ENCODE measurements at regions not wholly inside any gene's neighbourhood (a gene's known extent, or its start where the extent isn't known, plus 50 kb on each side); places are given as distances from the start of the nearest gene placed in this dataset.
"Not testable (repeated sequence)": the region's sequence is repeated elsewhere in the genome, so short reads cannot be mapped to it uniquely, and the experiment has no call there.

- ATAC-seq: no peak
- no peak for DNase-seq
- peaks cover 31% of the 10 kb centered on the region for H3K27me3 Mint-ChIP-seq
- H3K27ac Mint-ChIP-seq: no peak overlapping the region
- H3K4me3 Mint-ChIP-seq: no peak overlapping the region
- H3K9me3 Mint-ChIP-seq: no peaks in the 10 kb centered on the region
- H3K4me1 Mint-ChIP-seq: no peaks in the 10 kb centered on the region
Measured at GRCh38 chr15:79610021-79610420, 177.9 kb downstream of the MINAR1 start.

DNA sequence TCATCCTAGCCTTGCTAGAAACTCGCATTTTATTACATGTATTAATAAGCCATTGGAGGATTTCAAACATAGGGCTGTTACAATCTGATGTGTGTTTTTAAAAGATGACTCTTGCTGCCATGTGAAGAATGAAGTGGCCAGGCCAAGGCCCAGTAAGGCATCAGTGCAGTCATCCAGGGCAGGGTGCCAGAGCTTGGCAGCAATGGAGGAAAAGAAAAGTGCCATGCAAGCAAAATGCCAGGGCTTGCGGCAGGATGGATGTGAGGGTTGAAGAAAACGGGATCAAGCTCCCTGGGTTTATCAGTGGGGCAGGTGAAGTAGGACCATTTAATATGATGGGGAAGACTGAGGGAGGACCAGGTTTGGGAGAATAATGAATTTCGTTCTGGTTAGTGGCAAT lies 183.6 kb downstream of the MINAR1 start:
- no peak for DNase-seq
- no peaks in the 10 kb centered on the region for H3K9me3 Mint-ChIP-seq
- H3K4me1 Mint-ChIP-seq: no peaks in the 10 kb centered on the region
- peaks cover 11% of the 10 kb centered on the region for H3K27me3 Mint-ChIP-seq
- no peak for ATAC-seq
- H3K27ac Mint-ChIP-seq: no peak overlapping the region
- no peak overlapping the region for H3K4me3 Mint-ChIP-seq

DNA sequence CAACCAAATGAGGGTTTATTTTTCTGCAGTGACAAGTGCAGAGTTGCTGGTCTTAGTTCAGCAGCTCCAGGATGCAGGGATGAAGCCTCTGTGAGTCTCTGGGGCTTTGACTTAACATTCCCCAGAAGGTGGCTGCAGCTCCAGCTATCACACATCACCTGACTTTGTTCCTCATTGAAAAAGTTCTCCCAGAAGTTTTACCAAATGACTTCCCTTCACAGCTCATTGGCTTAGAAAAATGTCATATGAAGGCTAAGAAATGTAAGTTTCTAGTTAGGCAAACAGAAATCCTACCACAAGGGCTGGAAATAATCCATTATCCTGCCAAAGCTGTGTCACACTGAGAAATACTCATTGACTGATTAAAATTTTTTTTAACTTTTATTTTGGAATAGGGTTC lies 184.9 kb downstream of the MINAR1 start:
- H3K27me3 Mint-ChIP-seq: peaks cover 25% of the 10 kb centered on the region
- no peak for DNase-seq
- no peak overlapping the region for H3K27ac Mint-ChIP-seq
- no peak overlapping the region for H3K4me3 Mint-ChIP-seq
- no peaks in the 10 kb centered on the region for H3K4me1 Mint-ChIP-seq
- no peak for ATAC-seq
- H3K9me3 Mint-ChIP-seq: no peaks in the 10 kb centered on the region

- Mint-ChIP-seq H3K27me3 (peaks cover 39% of the 10 kb centered on the region), H3K9me3 (no peaks in the 10 kb centered on the region), H3K27ac (no peak overlapping the region), H3K4me3 (no peak overlapping the region), H3K4me1 (no peaks in the 10 kb centered on the region)
- DNase-seq (no peak), ATAC-seq (no peak)
Measured at GRCh38 chr15:79620112-79620857, 188.1 kb downstream of the MINAR1 start.

- ATAC-seq, H3K9me3 Mint-ChIP-seq, DNase-seq, H3K4me3 Mint-ChIP-seq, H3K27ac Mint-ChIP-seq, H3K4me1 Mint-ChIP-seq: not testable (repeated sequence)
- H3K27me3 Mint-ChIP-seq: peaks cover 44% of the 10 kb centered on the region
Measured at GRCh38 chr15:79621805-79622204, 189.7 kb downstream of the MINAR1 start.

DNA sequence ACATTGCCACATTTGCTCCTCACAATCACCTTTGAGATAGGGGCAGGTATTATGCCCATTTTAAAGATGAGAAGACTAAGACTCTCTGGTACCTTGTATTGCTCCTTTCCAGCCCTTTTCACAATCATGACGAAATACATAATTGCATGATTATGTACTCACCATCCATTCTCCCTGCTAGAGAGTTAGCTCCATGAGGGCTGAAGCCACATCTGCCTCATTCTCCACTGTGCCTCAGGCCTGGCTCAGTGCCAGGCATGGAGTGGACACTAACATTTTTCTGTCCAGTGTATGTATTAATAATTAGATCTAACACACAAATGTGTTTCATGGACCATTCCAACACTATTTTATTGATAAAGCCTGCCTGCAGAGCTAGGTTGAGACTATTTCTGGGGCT lies 191.4 kb downstream of the MINAR1 start:
- H3K4me1 Mint-ChIP-seq: no peaks in the 10 kb centered on the region
- no peak overlapping the region for H3K27ac Mint-ChIP-seq
- peaks cover 56% of the 10 kb centered on the region for H3K27me3 Mint-ChIP-seq
- H3K9me3 Mint-ChIP-seq: no peaks in the 10 kb centered on the region
- no peak for ATAC-seq
- DNase-seq: no peak
- no peak overlapping the region for H3K4me3 Mint-ChIP-seq

- peaks cover 40% of the 10 kb centered on the region for H3K27me3 Mint-ChIP-seq
- no peaks in the 10 kb centered on the region for H3K4me1 Mint-ChIP-seq
- ATAC-seq (no peak), DNase-seq (no peak)
- no peak overlapping the region for H3K27ac Mint-ChIP-seq
- H3K9me3 Mint-ChIP-seq: peaks cover 0 to 5% of the 10 kb centered on the region in 2 donors
- H3K4me3 Mint-ChIP-seq: no peak overlapping the region
Measured at GRCh38 chr15:79629687-79630086, 197.6 kb downstream of the MINAR1 start.

- ATAC-seq (no peak), DNase-seq (no peak)
- no peaks in the 10 kb centered on the region for H3K4me1 Mint-ChIP-seq
- no peak overlapping the region for H3K4me3 Mint-ChIP-seq
- peaks cover 39% of the 10 kb centered on the region for H3K27me3 Mint-ChIP-seq
- H3K27ac Mint-ChIP-seq: no peak overlapping the region
- peaks cover 0 to 5% of the 10 kb centered on the region in 2 donors for H3K9me3 Mint-ChIP-seq
Measured at GRCh38 chr15:79632457-79632856, 200.3 kb downstream of the MINAR1 start.

DNA sequence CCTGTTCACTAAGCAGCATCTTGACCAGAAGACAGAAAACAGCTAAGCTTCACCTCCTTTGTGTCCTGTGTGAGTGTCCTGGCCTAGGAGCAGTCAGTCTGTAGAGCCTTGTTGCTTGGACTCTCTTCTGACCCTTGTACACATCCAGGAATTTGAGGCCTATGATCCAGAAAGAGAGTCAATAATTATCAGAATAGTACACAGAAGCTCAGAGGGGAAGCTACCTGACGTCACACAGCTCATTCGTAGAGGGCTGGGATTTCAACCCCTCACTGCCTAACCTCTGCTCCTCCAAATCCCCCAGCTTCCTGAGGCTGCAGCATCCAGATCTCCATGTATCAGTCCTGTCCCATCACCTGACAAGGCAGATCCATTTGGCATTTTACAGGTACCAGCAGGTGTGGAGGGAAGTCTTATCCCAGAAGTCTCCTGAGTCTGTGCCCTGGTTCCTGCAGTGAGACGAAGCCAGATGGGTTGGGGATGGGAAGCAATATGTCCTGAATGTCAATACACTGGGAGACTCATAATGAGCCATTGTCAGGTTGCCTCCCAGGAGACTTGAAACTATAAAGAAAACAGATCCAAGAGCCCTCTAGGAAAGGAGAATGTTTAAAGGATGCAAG lies 203.1 kb downstream of the MINAR1 start:
- Mint-ChIP-seq H3K9me3 (peaks cover 0 to 5% of the 10 kb centered on the region in 2 donors), H3K27me3 (peaks cover 51% of the 10 kb centered on the region), H3K4me1 (no peaks in the 10 kb centered on the region), H3K27ac (no peak overlapping the region), H3K4me3 (no peak overlapping the region)
- DNase-seq (no peak), ATAC-seq (no peak)

DNA sequence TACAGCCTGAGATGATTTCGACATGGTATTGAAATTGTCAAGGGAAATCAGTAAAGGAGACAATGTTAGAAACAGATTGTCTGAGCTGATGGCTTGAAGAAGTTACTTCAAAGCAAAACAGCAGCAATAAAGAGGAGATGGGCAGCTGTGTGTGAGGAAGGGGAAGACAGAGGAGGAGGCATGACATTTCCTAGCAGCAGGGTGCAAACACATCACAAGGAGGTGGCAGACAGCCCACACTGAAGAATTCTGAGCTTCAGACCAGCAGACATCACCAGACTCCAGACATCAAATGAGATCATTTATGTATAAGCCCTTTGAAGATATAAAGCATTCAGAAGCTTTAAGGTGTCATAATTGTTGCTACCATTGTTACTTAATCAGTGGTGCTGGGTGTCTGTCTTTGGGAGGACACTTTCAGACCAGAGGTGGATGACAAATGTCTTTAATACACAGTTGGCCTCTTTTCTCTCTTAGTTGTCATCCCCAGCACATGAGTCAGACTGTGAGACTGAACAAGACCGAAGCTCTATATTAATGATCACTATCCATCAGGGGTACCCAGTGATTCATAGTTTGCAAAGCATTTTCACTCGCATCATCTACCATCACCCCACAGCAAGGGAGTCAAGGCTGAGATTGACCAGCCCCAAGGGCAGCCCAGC lies 203.9 kb downstream of the MINAR1 start:
- H3K4me3 Mint-ChIP-seq: no peak overlapping the region
- H3K9me3 Mint-ChIP-seq: peaks cover 0 to 5% of the 10 kb centered on the region in 2 donors
- H3K27ac Mint-ChIP-seq: no peak overlapping the region
- H3K4me1 Mint-ChIP-seq: no peaks in the 10 kb centered on the region
- H3K27me3 Mint-ChIP-seq: peaks cover 51% of the 10 kb centered on the region
- ATAC-seq: no peak
- DNase-seq: no peak

GRCh38 chr15:79640206-79640605 lies 208.1 kb downstream of the MINAR1 start:
- Mint-ChIP-seq H3K9me3 (peaks cover 0 to 8% of the 10 kb centered on the region in 2 donors), H3K4me1 (peaks cover 13% of the 10 kb centered on the region), H3K27me3 (peaks cover 47% of the 10 kb centered on the region), H3K4me3 (no peak overlapping the region), H3K27ac (no peak overlapping the region)
- ATAC-seq: no peak
- no peak for DNase-seq

GRCh38 chr15:79641841-79642240 lies 209.7 kb downstream of the MINAR1 start:
- H3K27ac Mint-ChIP-seq: no peak overlapping the region
- peaks cover 33% of the 10 kb centered on the region for H3K27me3 Mint-ChIP-seq
- H3K4me1 Mint-ChIP-seq: peaks cover 13% of the 10 kb centered on the region
- peaks cover 3 to 19% of the 10 kb centered on the region in 2 donors for H3K9me3 Mint-ChIP-seq
- DNase-seq (no peak), ATAC-seq (no peak)
- no peak overlapping the region for H3K4me3 Mint-ChIP-seq

DNA sequence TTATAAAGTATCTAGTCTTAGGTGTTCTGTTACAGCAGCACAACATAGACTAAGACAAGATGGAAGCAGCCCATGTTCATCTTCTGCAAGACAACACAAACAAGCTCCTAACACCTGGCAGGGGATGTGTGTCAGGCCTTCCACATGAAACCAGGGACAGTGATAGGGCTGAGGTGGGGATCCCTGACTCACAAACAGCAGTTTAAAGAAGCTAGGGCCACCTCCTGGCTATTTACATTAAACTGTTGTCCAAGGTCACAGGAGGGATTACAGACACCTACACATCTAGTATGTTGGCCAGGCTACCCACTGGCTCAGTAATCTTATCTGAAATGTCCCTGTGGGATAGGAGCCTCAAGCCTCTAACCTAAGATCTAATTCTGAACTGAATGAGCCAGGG lies 211.3 kb downstream of the MINAR1 start:
- ATAC-seq: no peak
- H3K27ac Mint-ChIP-seq: no peak overlapping the region
- no peak overlapping the region for H3K4me3 Mint-ChIP-seq
- peaks cover 27% of the 10 kb centered on the region for H3K27me3 Mint-ChIP-seq
- DNase-seq: no peak
- peaks cover 4 to 22% of the 10 kb centered on the region in 2 donors for H3K9me3 Mint-ChIP-seq
- peaks cover 13% of the 10 kb centered on the region for H3K4me1 Mint-ChIP-seq

DNA sequence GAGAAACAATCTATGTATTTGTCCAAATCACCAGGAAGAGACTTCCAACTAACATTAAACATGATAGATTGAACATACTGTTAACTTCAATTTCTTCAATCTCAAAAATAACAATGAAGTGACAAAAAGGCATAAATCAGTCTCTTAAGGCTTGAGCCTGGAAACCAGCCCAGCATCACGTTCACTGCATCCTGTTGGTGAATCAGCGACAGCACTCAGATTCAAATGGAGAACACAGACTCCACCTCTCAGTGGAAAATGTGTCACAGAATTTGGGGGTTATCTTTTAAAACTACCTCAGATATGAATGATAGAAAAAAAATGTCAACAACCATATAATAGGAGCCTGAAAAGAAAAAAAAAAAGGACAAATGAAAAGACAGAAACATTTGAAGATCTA lies 212.0 kb downstream of the MINAR1 start:
- no peak for DNase-seq
- no peak overlapping the region for H3K4me3 Mint-ChIP-seq
- no peak overlapping the region for H3K27ac Mint-ChIP-seq

GRCh38 chr15:79652972-79653371 lies 220.8 kb downstream of the MINAR1 start:
- H3K4me1 Mint-ChIP-seq, H3K27ac Mint-ChIP-seq, DNase-seq, H3K4me3 Mint-ChIP-seq, H3K9me3 Mint-ChIP-seq, ATAC-seq: not testable (repeated sequence)
- peaks cover 33% of the 10 kb centered on the region for H3K27me3 Mint-ChIP-seq

More for the DNA sequence above, 212.0 kb downstream of the MINAR1 start:
- peaks cover 13% of the 10 kb centered on the region for H3K4me1 Mint-ChIP-seq
- peaks cover 20% of the 10 kb centered on the region for H3K27me3 Mint-ChIP-seq
- no peak for ATAC-seq
- peaks cover 4 to 22% of the 10 kb centered on the region in 2 donors for H3K9me3 Mint-ChIP-seq

DNA sequence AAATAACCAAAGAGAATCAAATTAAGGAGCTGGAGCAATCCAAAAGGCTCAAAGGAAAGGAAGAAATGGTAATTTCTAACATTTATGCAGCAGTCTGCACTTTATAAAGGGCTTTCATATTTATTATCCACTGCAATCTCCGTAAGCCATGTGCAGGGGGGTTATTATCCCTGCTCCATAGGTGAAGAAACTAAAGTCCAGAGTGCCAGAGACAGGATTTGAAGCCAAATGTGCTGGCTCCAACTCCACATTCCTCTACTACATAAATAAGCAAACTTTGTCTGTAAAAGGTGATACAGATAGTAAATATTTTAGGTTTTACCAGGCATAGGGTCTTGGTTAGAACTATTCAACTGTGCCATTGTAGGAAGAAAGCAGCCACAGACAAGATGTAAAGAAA lies 221.4 kb downstream of the MINAR1 start:
- H3K27ac Mint-ChIP-seq: no peak overlapping the region
- peaks cover 0 to 8% of the 10 kb centered on the region in 2 donors for H3K9me3 Mint-ChIP-seq
- H3K4me1 Mint-ChIP-seq: no peaks in the 10 kb centered on the region
- no peak for DNase-seq
- H3K4me3 Mint-ChIP-seq: no peak overlapping the region
- peaks cover 33% of the 10 kb centered on the region for H3K27me3 Mint-ChIP-seq
- no peak for ATAC-seq
